ENCODE measurements at regions not wholly inside any gene's neighbourhood (a gene's known extent, or its start where the extent isn't known, plus 50 kb on each side); places are given as distances from the start of the nearest gene placed in this dataset.
"Not testable (repeated sequence)": the region's sequence is repeated elsewhere in the genome, so short reads cannot be mapped to it uniquely, and the experiment has no call there.

DNA sequence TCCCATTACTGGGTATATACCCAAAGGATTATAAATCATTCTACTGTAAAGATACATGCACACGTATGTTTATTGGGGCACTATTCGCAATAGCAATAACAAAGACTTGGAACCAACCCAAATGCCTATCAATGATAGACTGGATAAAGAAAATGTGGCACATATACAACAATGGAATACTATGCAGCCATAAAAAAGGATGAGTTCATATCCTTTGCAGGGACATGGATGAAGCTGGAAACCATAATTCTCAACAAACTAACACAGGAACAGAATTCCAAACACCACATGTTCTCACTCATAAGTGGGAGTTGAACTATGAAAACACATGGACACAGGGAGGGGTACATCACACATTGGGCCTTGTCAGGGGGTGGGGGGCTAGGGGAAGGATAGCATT, 453.0 kb upstream of the FANCL start:
- not testable (repeated sequence) for TF ChIP-seq CREB1 (IDR thresholded peaks at IDR 0.05); TBP (IDR thresholded peaks at IDR 0.05; ENCODE audit: low read depth, low read length); HDAC2 (IDR thresholded peaks at IDR 0.05; ENCODE audit: borderline replicate concordance in 1 of 2, low read depth in 2 of 2, low read length in 2 of 2)
- TF ChIP-seq, protein P1, sequence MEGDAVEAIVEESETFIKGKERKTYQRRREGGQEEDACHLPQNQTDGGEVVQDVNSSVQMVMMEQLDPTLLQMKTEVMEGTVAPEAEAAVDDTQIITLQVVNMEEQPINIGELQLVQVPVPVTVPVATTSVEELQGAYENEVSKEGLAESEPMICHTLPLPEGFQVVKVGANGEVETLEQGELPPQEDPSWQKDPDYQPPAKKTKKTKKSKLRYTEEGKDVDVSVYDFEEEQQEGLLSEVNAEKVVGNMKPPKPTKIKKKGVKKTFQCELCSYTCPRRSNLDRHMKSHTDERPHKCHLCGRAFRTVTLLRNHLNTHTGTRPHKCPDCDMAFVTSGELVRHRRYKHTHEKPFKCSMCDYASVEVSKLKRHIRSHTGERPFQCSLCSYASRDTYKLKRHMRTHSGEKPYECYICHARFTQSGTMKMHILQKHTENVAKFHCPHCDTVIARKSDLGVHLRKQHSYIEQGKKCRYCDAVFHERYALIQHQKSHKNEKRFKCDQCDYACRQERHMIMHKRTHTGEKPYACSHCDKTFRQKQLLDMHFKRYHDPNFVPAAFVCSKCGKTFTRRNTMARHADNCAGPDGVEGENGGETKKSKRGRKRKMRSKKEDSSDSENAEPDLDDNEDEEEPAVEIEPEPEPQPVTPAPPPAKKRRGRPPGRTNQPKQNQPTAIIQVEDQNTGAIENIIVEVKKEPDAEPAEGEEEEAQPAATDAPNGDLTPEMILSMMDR (IDR thresholded peaks at IDR 0.05; ENCODE audit: control extremely low read depth in 1 of 3, insufficient read depth in 1 of 3, low read depth in 1 of 3, low read length in 3 of 3), result not testable (repeated sequence)
